A549 (cell line): ENCODE measurements at regions not wholly inside any gene's neighbourhood (a gene's known extent, or its start where the extent isn't known, plus 50 kb on each side); places are given as distances from the start of the nearest gene placed in this dataset.

Experiments
- ATAC-seq, 2 experiments: fragments of 200-7000 bp in 1 of 2; fragments of >200 bp in 1 of 2; cut with Nextera tagmentation in 1 of 2; cut with Tn5 transposase in 1 of 2; 3 replicates each; pipeline versions ENCODE4 v1.8.0 to v1.9.1; 2018 to 2020; ENCODE audit warnings: mild to moderate bottlenecking in 1 of 2, moderate library complexity in 1 of 2
- CTCF ChIA-PET: fragments of 300-600 bp; sonication (Branson Sonifier 250); formaldehyde crosslinking; extraction: SDS; loops from one replicate; lab custom pipeline; 2021; ENCODE audit warnings: antibody characterized with exemption, inconsistent platforms; lab: Yijun Ruan, JAX
- POLR2A ChIA-PET: fragments of 350-600 bp; formaldehyde crosslinking; extraction: SDS; loops from one replicate; lab custom pipeline; 2021; ENCODE audit warnings: antibody characterized with exemption, inconsistent platforms; lab: Yijun Ruan, JAX
- DNase-seq, 2 experiments: peaks; one replicate each; pipeline versions ENCODE4 v3.0.0 to v3.0.0-alpha.2; 2011 to 2016; ENCODE audit warnings: low read depth in 1 of 2, low spot score in 1 of 2
- FAIRE-seq: peaks from 2 replicates; lab custom pipeline; 2011; peaks lifted over from hg19 to GRCh38; lab: Jason Lieb, UNC
- H3K27ac ChIP-seq, 2 experiments: fragments of >200 bp; sonication (Bioruptor Twin); formaldehyde crosslinking; 3 replicates each; pipeline ENCODE4 v1.5.1; 2016 to 2017
- H3K4me1 ChIP-seq: fragments of >200 bp; sonication (Bioruptor Twin); formaldehyde crosslinking; 3 replicates; pipeline ENCODE4 v1.6.1; 2016
- H3K4me2 ChIP-seq: fragments of >200 bp; sonication (Bioruptor Twin); formaldehyde crosslinking; 3 replicates; pipeline ENCODE4 v1.6.1; 2016
- H3K4me3 ChIP-seq: fragments of >200 bp; sonication (Bioruptor Twin); formaldehyde crosslinking; 3 replicates; pipeline ENCODE4 v1.5.1; 2016
- H3K9me3 ChIP-seq: fragments of >200 bp; sonication (Bioruptor Twin); formaldehyde crosslinking; 3 replicates; pipeline ENCODE4 v1.6.1; 2016
- CBX8 ChIP-seq: fragments of 200-600 bp; sonication (generic); IDR thresholded peaks from 2 replicates; pipeline ENCODE4 v1.6.1; 2016
- CHD4 ChIP-seq: fragments of 200-600 bp; sonication (generic); IDR thresholded peaks from 2 replicates; pipeline ENCODE4 v1.6.1; 2016; ENCODE audit warnings: antibody characterized with exemption, mild to moderate bottlenecking, borderline replicate concordance
- EHF ChIP-seq: fragments of 250-450 bp; sonication (Bioruptor Pico); IDR thresholded peaks from 2 replicates; pipeline ENCODE4 v1.5.0; 2020; ENCODE audit warnings: mild to moderate bottlenecking
- EHMT2 ChIP-seq: fragments of 200-600 bp; sonication (generic); IDR thresholded peaks from 2 replicates; pipeline ENCODE4 v1.6.1; 2016; ENCODE audit warnings: antibody characterized with exemption, low read depth, mild to moderate bottlenecking, moderate library complexity
- EP300 ChIP-seq, 2 experiments: fragments of >200 bp; sonication (Bioruptor Twin); formaldehyde crosslinking; IDR thresholded peaks; 2 replicates in 1 of 2; 3 replicates in 1 of 2; pipeline ENCODE4 v1.6.1; 2016 to 2017
- ESRRA ChIP-seq: fragments of 150-350 bp; IDR thresholded peaks from 2 replicates; pipeline ENCODE4 v1.6.1; 2014; ENCODE audit warnings: mild to moderate bottlenecking, low read length, borderline replicate concordance
- FOSL2 ChIP-seq, 2 experiments: fragments of 450-650 bp in 1 of 2; fragments of >200 bp in 1 of 2; sonication (Bioruptor Twin) in 1 of 2; formaldehyde crosslinking; IDR thresholded peaks; 2 replicates each; pipeline versions ENCODE4 v1.5.0 to v1.6.1; 2016 to 2020; ENCODE audit warnings: mild to moderate bottlenecking in 1 of 2, moderate library complexity in 1 of 2
- FOXS1 ChIP-seq: fragments of 250-450 bp; sonication (Bioruptor Pico); IDR thresholded peaks from 2 replicates; pipeline ENCODE4 v1.5.0; 2020; ENCODE audit warnings: mild to moderate bottlenecking, moderate library complexity
- KDM1A ChIP-seq: fragments of 200-600 bp; sonication (generic); IDR thresholded peaks from 2 replicates; pipeline ENCODE4 v1.6.1; 2016; ENCODE audit warnings: low read depth, mild to moderate bottlenecking
- MYC ChIP-seq: IDR thresholded peaks from 2 replicates; pipeline ENCODE4 v1.6.1; 2012; ENCODE audit warnings: mild to moderate bottlenecking, inconsistent platforms, low read length, improper control_type of control experiment, borderline replicate concordance
- NPAS2 ChIP-seq: fragments of 250-450 bp; sonication (Bioruptor Pico); IDR thresholded peaks from 2 replicates; pipeline ENCODE4 v1.8.0; 2022; ENCODE audit warnings: mild to moderate bottlenecking, moderate library complexity, borderline replicate concordance
- NR3C1 ChIP-seq: fragments of >200 bp; sonication (Bioruptor Twin); formaldehyde crosslinking; IDR thresholded peaks from 3 replicates; pipeline ENCODE4 v1.6.1; 2017
- RARB ChIP-seq: fragments of 250-450 bp; sonication (Bioruptor Pico); IDR thresholded peaks from 2 replicates; pipeline ENCODE4 v1.8.0; 2021; ENCODE audit warnings: mild to moderate bottlenecking, moderate library complexity
- SMC3 ChIP-seq: fragments of >200 bp; sonication (Bioruptor Twin); formaldehyde crosslinking; IDR thresholded peaks from 3 replicates; pipeline ENCODE4 v1.6.1; 2018; ENCODE audit warnings: inconsistent platforms
- SREBF2 ChIP-seq: fragments of 450-650 bp; IDR thresholded peaks from 2 replicates; pipeline ENCODE4 v1.6.1; 2014; ENCODE audit warnings: mild to moderate bottlenecking, moderate library complexity
- ZC3H11A ChIP-seq: fragments of 450-650 bp; IDR thresholded peaks from 2 replicates; pipeline ENCODE4 v1.6.1; 2014; ENCODE audit warnings: antibody characterized with exemption, mild to moderate bottlenecking
- ZFP36 ChIP-seq: fragments of 450-650 bp; IDR thresholded peaks from 2 replicates; pipeline ENCODE4 v1.6.1; 2014; ENCODE audit warnings: borderline replicate concordance; ENCODE audit not compliant: partially characterized antibody
- WGBS: methylation state at CpG from one replicate; pipeline ENCODE4 v1.1.6; 2017; ENCODE audit errors: missing lambda C conversion rate; 5-methylcytosine and 5-hydroxymethylcytosine counted together
- TF ChIP-seq, protein P1 (sequence below): IDR thresholded peaks from 2 replicates; pipeline ENCODE4 v1.6.1; 2012; ENCODE audit warnings: low read depth, borderline replicate concordance
- TF ChIP-seq, protein P2 (sequence below): fragments of >200 bp; sonication (Bioruptor Twin); formaldehyde crosslinking; IDR thresholded peaks from 3 replicates; pipeline ENCODE4 v1.6.1; 2016
- TF ChIP-seq, protein P3 (sequence below): IDR thresholded peaks from 2 replicates; pipeline ENCODE4 v1.6.1; 2012
- TF ChIP-seq, protein P4 (sequence below): fragments of >200 bp; sonication (Bioruptor Twin); formaldehyde crosslinking; IDR thresholded peaks from 3 replicates; pipeline ENCODE4 v1.5.1; 2016
- TF ChIP-seq, protein P5 (sequence below): IDR thresholded peaks from 2 replicates; pipeline ENCODE4 v1.6.1; 2012
- TF ChIP-seq, protein P6 (sequence below): fragments of 200-600 bp; sonication (generic); IDR thresholded peaks from 2 replicates; pipeline ENCODE4 v1.6.1; 2016; ENCODE audit warnings: antibody characterized with exemption, mild to moderate bottlenecking, moderate library complexity

DNA sequence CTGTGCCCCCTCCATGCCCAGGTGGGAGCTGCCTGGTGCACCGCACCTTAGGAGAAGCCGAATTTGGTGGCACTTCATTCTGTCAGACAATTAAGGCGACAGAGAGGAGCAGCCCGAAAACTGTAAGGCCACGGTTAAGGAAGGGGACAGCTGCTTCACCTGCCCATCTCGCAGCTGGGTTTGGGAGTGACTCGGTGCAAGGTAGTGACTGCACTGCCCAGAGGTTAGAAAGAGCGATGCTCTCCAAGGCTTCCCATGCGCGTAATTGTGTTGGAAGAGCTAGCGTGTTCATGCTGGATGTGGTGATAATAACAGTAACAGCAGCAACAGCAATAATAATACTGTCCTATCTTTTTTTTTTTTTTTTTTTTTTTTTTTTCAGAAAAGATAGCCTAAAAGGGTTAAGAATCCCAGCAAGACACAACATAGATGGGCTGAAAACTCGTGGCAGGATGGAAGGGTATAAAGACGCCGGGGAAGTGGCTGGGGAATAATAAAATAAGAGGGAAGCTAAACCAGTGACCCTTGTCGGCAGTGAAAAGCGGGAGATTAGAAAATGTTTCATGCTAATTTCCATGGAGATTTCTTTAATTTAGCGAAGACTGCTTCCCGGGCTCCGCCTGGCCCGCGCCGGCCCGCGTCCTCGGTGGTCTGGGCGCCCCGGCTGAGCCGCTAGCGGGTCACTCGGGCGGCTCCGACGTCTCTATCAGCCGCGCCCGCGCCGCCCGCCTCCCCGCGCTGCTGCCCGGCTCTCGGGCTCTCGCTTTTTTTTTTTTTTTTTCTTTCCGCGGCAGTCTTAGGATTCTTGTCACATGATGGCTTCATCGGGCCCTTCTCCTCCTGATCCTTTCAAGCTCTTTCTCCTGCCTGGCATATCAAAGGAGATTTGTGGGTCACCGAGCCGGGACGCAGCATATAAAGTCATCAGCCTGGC is 617.1 kb downstream of the NR2F2 start (continued):
- TF ChIP-seq EHMT2 (no peak), CHD4 (no peak), EHF (no peak), KDM1A (no peak)

DNA sequence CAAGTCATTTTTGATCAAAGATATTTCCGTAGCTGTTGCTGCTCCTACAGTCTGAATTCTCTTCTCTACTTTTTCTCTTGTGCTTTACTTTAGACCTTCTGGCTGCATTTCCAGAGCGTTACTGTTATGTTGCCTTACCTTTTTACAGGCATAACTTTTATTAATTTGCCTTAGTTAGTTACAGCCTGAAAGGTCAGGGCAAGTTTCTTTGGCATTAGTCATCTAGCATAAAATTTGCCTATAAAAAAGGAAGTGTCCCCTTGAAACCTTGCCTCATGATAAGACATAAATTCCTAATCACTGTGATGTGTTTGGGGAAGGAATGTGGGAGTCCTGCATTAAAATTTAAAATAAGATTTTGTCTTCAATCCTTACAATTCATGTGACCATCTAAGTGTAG is 618.5 kb downstream of the NR2F2 start:
- ChIA-PET POLR2A (no interaction called here), CTCF (no interaction called here)
- Histone ChIP-seq H3K4me3 (no peak overlapping the region), H3K9me3 (no peaks in the 10 kb centered on the region), H3K4me2 (no peak overlapping the region), H3K4me1 (no peaks in the 10 kb centered on the region), H3K27ac (no peak overlapping the region)
- WGBS = 19% methylated on average over 2 of the region's 2 CpGs
- FAIRE-seq = no peak
- no peak for ATAC-seq
- TF ChIP-seq, protein P1, sequence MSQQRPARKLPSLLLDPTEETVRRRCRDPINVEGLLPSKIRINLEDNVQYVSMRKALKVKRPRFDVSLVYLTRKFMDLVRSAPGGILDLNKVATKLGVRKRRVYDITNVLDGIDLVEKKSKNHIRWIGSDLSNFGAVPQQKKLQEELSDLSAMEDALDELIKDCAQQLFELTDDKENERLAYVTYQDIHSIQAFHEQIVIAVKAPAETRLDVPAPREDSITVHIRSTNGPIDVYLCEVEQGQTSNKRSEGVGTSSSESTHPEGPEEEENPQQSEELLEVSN = no peak
- TF ChIP-seq, protein P2, sequence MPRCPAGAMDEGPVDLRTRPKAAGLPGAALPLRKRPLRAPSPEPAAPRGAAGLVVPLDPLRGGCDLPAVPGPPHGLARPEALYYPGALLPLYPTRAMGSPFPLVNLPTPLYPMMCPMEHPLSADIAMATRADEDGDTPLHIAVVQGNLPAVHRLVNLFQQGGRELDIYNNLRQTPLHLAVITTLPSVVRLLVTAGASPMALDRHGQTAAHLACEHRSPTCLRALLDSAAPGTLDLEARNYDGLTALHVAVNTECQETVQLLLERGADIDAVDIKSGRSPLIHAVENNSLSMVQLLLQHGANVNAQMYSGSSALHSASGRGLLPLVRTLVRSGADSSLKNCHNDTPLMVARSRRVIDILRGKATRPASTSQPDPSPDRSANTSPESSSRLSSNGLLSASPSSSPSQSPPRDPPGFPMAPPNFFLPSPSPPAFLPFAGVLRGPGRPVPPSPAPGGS = no peak
- no peak for TF ChIP-seq ESRRA
- no peak for TF ChIP-seq FOXS1 (CRISPR knock-in tag)
- no peak for TF ChIP-seq MYC
- no peak for TF ChIP-seq EP300 (IDR thresholded peaks at IDR 0.05)
- no peak for TF ChIP-seq ZFP36
- no peak for TF ChIP-seq SMC3
- no peak for TF ChIP-seq KDM1A
- TF ChIP-seq NPAS2 (CRISPR knock-in tag) = no peak
- TF ChIP-seq FOSL2 (IDR thresholded peaks at IDR 0.05) = no peak
- TF ChIP-seq FOSL2 (CRISPR knock-in tag; IDR thresholded peaks at IDR 0.05) = no peak
- TF ChIP-seq, protein P3, sequence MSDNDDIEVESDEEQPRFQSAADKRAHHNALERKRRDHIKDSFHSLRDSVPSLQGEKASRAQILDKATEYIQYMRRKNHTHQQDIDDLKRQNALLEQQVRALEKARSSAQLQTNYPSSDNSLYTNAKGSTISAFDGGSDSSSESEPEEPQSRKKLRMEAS = no peak
- no peak for TF ChIP-seq RARB (CRISPR knock-in tag)
- TF ChIP-seq EHMT2 = no peak
- DNase-seq = no peak

DNA sequence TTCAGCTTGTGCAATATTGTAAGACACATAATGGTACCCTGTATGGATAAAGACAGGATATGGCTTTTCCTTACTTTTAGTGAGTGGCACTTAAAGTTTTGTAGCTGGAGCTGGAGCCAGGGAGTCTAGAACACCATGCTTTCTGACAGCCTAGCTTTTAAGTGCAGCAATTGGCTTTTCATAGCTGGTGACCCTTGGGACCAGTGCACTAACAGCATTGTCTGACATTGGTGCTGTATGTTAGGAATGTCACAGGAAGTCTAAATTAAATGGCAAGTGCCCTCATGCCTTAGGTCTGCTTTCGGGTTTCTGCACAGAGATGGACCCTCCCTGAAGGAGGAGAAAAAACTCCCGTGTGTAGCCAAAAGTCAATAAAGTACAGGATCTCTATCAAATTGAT is 628.2 kb downstream of the NR2F2 start:
- ATAC-seq = no peak
- ChIA-PET POLR2A (no interaction called here), CTCF (interaction anchor here (0.9 to 1.1 kb wide), 2 partner anchors 14 to 632 kb away, joined by 3 to 4 read pairs; no protein-coding TSS in a partner anchor)
- no peak for DNase-seq
- H3K9me3 ChIP-seq = no peaks in the 10 kb centered on the region
- H3K4me3 ChIP-seq = no peak overlapping the region
- FAIRE-seq = no peak
- 0% methylated on average over 2 of the region's 2 CpGs for WGBS
- no peak overlapping the region for H3K4me2 ChIP-seq
- H3K27ac ChIP-seq = no peak overlapping the region
- TF ChIP-seq CHD4 = no peak
- TF ChIP-seq, protein P3 = no peak
- TF ChIP-seq, protein P4, sequence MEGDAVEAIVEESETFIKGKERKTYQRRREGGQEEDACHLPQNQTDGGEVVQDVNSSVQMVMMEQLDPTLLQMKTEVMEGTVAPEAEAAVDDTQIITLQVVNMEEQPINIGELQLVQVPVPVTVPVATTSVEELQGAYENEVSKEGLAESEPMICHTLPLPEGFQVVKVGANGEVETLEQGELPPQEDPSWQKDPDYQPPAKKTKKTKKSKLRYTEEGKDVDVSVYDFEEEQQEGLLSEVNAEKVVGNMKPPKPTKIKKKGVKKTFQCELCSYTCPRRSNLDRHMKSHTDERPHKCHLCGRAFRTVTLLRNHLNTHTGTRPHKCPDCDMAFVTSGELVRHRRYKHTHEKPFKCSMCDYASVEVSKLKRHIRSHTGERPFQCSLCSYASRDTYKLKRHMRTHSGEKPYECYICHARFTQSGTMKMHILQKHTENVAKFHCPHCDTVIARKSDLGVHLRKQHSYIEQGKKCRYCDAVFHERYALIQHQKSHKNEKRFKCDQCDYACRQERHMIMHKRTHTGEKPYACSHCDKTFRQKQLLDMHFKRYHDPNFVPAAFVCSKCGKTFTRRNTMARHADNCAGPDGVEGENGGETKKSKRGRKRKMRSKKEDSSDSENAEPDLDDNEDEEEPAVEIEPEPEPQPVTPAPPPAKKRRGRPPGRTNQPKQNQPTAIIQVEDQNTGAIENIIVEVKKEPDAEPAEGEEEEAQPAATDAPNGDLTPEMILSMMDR = no peak
- TF ChIP-seq, protein P5, sequence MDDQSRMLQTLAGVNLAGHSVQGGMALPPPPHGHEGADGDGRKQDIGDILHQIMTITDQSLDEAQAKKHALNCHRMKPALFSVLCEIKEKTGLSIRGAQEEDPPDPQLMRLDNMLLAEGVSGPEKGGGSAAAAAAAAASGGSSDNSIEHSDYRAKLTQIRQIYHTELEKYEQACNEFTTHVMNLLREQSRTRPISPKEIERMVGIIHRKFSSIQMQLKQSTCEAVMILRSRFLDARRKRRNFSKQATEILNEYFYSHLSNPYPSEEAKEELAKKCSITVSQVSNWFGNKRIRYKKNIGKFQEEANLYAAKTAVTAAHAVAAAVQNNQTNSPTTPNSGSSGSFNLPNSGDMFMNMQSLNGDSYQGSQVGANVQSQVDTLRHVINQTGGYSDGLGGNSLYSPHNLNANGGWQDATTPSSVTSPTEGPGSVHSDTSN = no peak
- TF ChIP-seq CBX8 = no peak
- TF ChIP-seq SREBF2 = no peak
- TF ChIP-seq ZC3H11A = no peak
- TF ChIP-seq NR3C1 = no peak
- TF ChIP-seq, protein P6, sequence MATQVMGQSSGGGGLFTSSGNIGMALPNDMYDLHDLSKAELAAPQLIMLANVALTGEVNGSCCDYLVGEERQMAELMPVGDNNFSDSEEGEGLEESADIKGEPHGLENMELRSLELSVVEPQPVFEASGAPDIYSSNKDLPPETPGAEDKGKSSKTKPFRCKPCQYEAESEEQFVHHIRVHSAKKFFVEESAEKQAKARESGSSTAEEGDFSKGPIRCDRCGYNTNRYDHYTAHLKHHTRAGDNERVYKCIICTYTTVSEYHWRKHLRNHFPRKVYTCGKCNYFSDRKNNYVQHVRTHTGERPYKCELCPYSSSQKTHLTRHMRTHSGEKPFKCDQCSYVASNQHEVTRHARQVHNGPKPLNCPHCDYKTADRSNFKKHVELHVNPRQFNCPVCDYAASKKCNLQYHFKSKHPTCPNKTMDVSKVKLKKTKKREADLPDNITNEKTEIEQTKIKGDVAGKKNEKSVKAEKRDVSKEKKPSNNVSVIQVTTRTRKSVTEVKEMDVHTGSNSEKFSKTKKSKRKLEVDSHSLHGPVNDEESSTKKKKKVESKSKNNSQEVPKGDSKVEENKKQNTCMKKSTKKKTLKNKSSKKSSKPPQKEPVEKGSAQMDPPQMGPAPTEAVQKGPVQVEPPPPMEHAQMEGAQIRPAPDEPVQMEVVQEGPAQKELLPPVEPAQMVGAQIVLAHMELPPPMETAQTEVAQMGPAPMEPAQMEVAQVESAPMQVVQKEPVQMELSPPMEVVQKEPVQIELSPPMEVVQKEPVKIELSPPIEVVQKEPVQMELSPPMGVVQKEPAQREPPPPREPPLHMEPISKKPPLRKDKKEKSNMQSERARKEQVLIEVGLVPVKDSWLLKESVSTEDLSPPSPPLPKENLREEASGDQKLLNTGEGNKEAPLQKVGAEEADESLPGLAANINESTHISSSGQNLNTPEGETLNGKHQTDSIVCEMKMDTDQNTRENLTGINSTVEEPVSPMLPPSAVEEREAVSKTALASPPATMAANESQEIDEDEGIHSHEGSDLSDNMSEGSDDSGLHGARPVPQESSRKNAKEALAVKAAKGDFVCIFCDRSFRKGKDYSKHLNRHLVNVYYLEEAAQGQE = no peak
- no peaks in the 10 kb centered on the region for H3K4me1 ChIP-seq
